CD4-positive, alpha-beta T cell treated with Interleukin-6 for 4 hours (primary cell): ENCODE measurements at regions not wholly inside any gene's neighbourhood (a gene's known extent, or its start where the extent isn't known, plus 50 kb on each side); places are given as distances from the start of the nearest gene placed in this dataset.

Source experiments
- DNase-seq: peaks from one replicate; pipeline ENCODE4 v3.0.0-alpha.2; 2020; ENCODE audit warnings: mixed read lengths

- no peak for DNase-seq
Observed at GRCh38 chr1:238153939-238154338, 263.2 kb upstream of the ZP4 start.

- DNase-seq, result no peak
Observed at GRCh38 chr1:238153253-238153652, 262.5 kb upstream of the ZP4 start.

- DNase-seq, result no peak
Observed at GRCh38 chr1:238152119-238152518, 261.4 kb upstream of the ZP4 start.

GRCh38 chr1:238143038-238143437, 252.3 kb upstream of the ZP4 start:
- DNase-seq, result no peak

GRCh38 chr1:238141353-238141752, 250.6 kb upstream of the ZP4 start:
- no peak for DNase-seq

GRCh38 chr1:238139713-238140112, 249.0 kb upstream of the ZP4 start:
- DNase-seq, result no peak

- DNase-seq, result no peak
Observed at GRCh38 chr1:238138059-238138626, 247.4 kb upstream of the ZP4 start.

- no peak for DNase-seq
Observed at GRCh38 chr1:238135708-238136664, 245.3 kb upstream of the ZP4 start.

GRCh38 chr1:238129677-238130076, 239.0 kb upstream of the ZP4 start:
- no peak for DNase-seq

GRCh38 chr1:238123201-238123600, 232.5 kb upstream of the ZP4 start:
- no peak for DNase-seq

- DNase-seq, result no peak
Observed at GRCh38 chr1:238119861-238120260, 229.1 kb upstream of the ZP4 start.

- DNase-seq, result no peak
Observed at GRCh38 chr1:238119060-238119459, 228.3 kb upstream of the ZP4 start.

GRCh38 chr1:238115852-238116251, 225.1 kb upstream of the ZP4 start:
- DNase-seq, result no peak

GRCh38 chr1:238112952-238113621, 222.4 kb upstream of the ZP4 start:
- no peak for DNase-seq

GRCh38 chr1:238111516-238111915, 220.8 kb upstream of the ZP4 start:
- no peak for DNase-seq

- no peak for DNase-seq
Observed at GRCh38 chr1:238111081-238111480, 220.4 kb upstream of the ZP4 start.

GRCh38 chr1:238108417-238108816, 217.7 kb upstream of the ZP4 start:
- no peak for DNase-seq

- DNase-seq, result no peak
Observed at GRCh38 chr1:238107322-238107721, 216.6 kb upstream of the ZP4 start.

- DNase-seq, result no peak
Observed at GRCh38 chr1:238104752-238105151, 214.0 kb upstream of the ZP4 start.

GRCh38 chr1:238101923-238102322, 211.2 kb upstream of the ZP4 start:
- no peak for DNase-seq

- DNase-seq, result no peak
Observed at GRCh38 chr1:238099871-238100270, 209.1 kb upstream of the ZP4 start.

GRCh38 chr1:238089615-238090014, 198.9 kb upstream of the ZP4 start:
- DNase-seq, result no peak

- no peak for DNase-seq
Observed at GRCh38 chr1:238088560-238089290, 198.0 kb upstream of the ZP4 start.
